ENCODE measurements at regions not wholly inside any gene's neighbourhood (a gene's known extent, or its start where the extent isn't known, plus 50 kb on each side); places are given as distances from the start of the nearest gene placed in this dataset.
A peak's percentile ranks its signal among the peaks of the same experiment; 100 is the strongest.

DNA sequence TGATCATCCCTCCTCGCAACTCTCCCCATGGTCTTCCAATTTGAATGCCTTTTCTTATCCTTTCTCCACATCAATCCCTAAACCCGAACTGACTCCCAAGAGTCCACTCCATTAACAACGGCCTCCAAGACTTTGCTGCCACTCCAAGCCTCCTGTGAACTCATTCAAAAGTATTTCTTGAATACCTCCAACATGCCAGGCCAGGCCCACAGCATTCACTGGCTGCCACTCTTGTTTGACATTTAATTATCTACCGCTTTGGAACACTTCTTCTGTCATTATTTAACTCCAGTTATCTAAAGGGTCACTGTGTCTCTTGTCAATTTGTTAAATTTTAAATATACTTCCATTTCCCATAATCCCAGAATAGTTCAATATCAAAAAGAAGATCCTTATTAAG is 378.9 kb downstream of the EFNA5 start:
- no peak for DNase-seq

DNA sequence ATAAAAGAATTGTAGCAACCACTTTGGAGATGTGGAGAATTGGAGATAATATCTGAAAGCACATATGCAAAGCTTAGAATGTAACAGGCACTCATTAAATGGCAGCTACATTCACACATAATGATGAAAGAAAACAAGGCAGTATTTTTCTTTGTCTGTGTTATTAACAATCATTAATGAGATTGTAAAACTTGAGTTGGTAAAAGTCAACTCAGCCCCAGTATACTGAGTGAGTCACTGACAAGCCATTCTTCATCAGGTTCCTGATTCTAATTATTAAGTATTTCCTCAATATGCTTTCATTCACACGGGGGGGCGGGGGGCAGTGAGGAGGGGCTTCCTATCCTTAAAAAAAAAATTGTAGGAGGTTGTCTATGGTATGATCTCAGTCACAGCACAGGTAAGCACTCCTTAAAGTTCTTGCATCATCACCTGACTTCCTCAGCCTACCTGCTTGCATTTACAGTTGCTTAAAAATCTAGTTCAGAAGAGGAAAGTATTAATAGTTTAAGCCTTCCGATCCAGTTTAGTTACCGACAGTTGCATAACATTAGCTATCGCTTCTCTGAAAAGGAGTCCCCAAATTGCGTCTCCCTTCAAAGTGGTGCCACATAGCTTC is 379.8 kb downstream of the EFNA5 start:
- DNase-seq = no peak

DNA sequence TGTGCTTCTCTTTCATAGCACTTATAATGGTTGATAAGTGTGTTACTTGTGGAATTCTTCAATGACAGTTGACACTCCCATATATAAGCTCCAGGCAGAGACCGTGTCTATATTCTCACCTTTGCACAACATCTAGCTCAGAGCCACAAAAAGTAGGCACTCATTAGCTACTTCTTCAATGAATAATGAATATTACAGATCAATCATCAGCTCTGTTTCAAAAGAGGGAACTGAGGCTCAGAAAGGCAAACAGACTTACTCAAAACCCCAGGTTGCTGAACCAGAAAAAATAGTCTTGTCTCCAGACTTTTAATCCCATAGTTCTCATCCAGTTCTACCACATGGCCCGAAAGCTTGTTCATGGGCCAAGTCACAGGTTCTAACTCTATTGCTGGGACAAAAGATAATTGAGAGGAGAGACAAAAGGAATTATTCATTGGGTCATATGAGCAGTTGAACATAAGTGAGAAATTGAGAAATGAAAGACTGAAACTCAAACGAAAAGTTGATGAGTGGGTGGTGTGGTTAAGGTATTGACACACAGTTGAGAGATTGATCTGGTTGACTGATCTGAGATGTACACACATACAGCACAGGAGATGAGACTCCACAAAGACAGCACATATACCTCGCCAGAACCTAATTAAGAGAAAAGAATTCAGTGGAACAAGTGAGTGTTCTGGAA is 381.6 kb downstream of the EFNA5 start:
- peak; percentile 60 for DNase-seq

GRCh38 chr5:107286447-107287098 is 384.2 kb downstream of the EFNA5 start:
- DNase-seq = no peak

DNA sequence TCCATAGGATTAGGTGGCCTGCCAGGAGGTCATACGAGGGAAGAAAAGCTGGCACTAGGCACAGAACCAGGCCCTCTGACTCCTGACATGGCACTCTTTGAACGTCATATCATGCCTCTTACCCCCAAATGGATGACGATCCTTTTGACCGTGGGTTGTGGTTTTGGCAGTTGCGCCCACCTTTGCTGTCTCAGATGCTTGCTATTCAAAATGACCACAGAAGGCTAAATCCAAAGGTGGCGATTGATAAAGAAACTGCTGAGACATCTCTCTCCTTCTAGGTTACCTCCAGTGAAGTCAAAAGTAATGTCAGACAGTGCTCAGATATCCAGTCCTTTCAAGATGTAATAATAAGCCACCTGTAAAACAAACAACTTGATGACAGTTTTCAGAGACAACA is 385.0 kb downstream of the EFNA5 start:
- peak; percentile 65 for DNase-seq

DNA sequence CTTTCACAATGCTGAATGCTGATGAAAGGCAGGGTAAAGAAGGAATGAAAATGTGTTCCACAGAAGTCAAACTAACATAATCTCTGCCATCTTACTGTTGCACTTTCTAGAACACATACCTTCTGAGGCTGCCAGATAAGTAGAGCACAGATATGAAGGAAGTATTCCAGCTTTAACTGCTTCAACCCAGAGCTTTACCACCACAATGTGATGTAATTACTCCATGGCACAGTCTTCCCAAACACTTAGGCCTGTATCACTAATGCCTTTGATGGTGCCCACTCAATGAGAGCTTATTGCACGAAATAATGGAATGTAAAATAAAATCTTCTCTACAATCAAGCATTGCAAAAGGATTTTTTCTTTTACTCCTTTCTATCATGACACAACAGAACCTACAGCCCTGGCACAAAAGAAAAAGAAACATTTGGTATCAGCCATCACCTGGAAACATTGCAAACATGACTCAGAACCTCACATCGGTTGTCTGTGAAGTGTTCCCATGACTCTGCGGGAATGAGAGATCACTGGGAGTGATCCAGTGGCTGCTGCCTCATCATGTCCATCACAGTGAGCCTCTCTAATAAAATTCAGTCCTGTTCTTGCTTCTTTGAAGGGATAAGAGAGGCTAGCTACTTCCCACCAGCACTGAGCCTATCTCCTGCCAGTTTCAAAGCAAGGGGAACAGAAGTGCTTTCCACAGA is 385.8 kb downstream of the EFNA5 start:
- DNase-seq = no peak

- no peak for DNase-seq
Measured at GRCh38 chr5:107282061-107282460, 388.7 kb downstream of the EFNA5 start.

- no peak for DNase-seq
Measured at GRCh38 chr5:107278774-107279173, 392.0 kb downstream of the EFNA5 start.

GRCh38 chr5:107277485-107278125 is 393.1 kb downstream of the EFNA5 start:
- DNase-seq = no peak

DNA sequence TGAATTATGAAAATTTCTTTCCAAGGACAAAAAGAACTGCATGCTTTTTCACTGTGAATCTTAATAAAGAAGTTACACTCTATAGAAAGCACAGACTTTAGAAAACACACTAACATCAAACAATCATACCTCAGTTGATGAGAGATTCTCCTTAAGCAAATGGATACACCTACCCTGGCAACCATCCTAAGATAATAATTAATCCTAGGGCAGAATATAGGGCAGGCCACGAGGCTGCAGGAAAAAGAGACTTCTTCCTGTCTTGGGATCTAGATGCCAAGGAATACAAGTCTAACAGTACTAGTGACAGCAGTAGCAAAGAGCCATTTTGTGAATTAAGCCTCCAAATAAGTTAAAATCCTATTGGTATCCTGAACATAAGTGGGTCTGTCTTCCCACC is 395.4 kb downstream of the EFNA5 start:
- DNase-seq = no peak

DNA sequence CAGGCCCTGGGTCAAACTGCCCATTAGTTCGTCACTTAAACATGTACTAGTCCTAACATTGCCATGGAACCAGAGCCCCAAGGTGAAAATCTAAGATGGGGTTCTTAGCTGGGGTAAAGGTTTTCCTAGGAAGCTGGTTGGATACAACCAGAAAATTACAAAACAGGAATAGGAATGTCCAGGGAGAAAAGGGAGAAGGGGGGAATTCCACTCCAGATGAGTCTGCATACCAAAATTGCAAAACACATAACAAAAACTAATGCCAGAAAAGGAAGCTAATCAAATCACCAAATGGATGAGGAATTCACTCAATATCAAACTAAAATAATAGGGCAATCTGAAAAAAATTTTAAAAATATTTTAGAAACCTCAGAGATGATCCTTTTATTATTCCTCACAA is 396.2 kb downstream of the EFNA5 start:
- no peak for DNase-seq

DNA sequence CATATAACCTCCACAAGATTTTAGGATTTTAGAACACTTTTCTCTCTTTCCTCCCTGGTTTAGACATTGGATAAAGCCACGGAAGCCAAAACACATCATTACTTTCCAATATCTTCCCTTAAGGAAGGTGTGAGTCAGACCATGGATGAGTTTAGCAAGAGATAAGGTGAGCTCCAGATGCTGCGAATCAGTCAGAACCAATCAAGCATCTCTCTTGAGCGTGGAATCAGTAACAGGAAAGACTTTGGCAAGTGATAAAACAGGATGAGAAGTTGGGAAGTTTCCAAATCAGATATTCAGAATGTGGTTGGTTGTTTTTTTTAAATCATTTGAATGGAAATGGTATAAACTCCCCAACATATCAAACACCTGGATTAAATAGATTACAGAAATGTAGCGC is 397.8 kb downstream of the EFNA5 start:
- DNase-seq = no peak

GRCh38 chr5:107272509-107272908 is 398.2 kb downstream of the EFNA5 start:
- DNase-seq = no peak

DNA sequence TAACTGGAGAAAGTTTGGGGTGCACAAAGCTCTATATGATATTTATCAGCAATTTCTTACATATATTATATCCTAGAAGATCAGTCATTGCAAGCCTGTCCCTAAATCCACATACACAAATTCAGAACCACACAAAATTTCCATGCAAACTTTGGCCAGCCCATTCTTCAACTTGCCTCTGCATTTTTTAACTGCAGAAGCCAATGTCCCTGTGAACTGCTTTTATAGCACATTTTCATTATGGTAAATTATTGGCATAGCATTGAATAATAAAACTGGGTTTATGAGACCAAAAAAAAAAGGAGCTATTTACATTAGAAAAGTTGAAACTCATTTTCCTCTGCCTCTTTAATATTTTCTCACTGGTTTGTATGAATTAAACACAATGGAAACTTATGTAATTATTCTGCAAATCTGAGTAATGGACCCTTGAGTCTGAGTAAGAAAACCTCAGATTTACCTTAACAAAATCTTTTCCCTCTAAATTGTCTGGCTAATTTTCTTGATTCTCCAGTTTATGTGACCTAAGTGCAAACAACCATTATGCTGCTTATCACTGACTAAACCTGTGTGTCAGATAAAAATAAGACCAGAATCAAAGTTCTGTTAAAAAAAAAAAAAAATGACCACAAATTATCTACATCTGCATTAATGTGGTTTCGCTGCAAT is 398.9 kb downstream of the EFNA5 start:
- no peak for DNase-seq

- no peak for DNase-seq
Measured at GRCh38 chr5:107270561-107270960, 400.2 kb downstream of the EFNA5 start.

DNA sequence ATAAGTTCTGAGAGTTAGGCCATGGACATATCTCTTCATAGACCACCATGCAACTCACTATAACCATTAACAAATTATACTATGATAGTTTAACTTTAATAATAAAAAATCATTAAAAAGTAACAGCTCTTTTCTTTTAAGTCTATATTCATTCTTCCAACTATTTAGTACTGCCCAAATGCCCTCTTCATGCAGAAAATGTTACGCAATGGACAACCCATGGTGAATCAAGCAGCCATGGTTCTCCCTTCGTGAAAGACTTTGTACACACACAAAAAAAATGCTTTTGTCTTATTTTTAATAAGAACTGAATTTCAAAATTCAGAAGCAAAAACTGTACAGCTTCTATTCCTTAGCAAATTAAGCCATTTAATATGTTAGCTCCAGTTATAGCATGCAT is 401.1 kb downstream of the EFNA5 start:
- DNase-seq = no peak

- DNase-seq = no peak
Measured at GRCh38 chr5:107269256-107269655, 401.5 kb downstream of the EFNA5 start.

DNA sequence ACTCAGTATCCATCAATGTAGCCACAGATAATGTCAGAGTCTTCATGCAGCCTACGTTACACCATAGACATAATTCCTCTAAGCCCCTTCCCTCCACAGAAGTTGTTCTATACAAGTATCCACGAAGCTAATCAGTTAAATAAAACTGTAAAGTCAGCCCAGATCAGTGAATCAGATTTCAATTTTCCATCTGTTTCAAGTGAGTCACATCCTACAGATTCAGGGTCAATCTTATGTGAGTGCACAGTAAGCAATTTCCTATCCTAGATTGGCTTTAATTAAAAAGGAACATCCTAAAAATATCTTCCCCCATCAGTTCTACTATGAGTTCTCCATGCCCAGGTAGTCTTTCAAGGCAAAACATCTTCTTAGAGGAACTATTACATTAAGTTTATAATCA is 402.5 kb downstream of the EFNA5 start:
- no peak for DNase-seq

DNA sequence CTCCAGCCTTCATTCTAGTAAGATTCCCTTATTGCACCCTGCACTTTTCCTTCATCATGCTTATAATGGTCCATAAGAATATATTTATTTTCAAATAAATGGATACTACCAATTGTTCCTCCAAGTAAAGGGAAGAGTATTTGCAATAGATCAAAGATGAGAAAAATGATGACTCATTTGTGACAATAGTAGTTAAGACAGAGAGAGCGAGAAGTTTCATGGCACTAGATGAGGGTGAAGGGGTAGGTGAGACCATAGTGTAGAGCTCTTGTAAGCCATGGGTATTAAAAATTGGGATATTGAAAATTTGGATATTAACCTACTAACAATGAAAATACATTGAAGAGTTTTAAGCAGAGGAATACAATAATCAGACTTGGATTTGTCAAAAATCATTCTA is 404.6 kb downstream of the EFNA5 start:
- no peak for DNase-seq

- DNase-seq = no peak
Measured at GRCh38 chr5:107265193-107265592, 405.5 kb downstream of the EFNA5 start.

DNA sequence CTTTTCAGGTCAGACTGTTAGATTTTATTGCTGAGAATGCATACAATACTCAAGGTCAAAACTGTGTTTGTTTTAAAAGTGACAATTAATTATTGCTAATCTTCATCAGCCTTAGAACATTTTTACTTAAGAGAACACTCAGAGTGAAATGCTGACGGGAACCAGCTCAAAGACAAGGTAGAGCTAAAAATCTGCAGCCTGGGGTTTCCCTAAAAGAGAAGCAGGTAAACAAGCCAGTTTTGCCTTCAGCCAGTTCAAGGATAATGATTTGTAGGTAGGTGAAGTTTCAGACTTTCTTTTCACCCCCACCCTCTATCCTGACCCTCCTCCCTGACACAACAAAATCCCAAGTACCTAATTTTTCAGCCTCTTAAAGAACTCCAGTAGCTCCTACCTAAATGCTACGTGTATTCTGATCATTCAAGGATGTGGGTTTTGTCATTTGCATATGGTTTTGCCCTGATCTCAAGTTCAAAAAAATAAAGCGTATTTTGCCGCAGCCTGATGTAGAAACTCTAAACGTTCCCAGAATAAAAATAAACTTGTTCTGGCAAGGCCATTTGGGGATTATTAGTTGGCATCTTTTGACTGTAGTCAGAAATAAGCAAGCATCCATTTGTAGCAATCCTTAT is 407.2 kb downstream of the EFNA5 start:
- DNase-seq = no peak

GRCh38 chr5:107257885-107258520 is 412.7 kb downstream of the EFNA5 start:
- DNase-seq = peak; percentile 21
